Thoracic aorta (tissue), 2 donors: ENCODE measurements at regions not wholly inside any gene's neighbourhood (a gene's known extent, or its start where the extent isn't known, plus 50 kb on each side); places are given as distances from the start of the nearest gene placed in this dataset.

Experiments
- ATAC-seq: fragments of 150-250 bp; one replicate; pipeline ENCODE4 v1.8.0; 2017; ENCODE audit warnings: low read depth; ENCODE audit not compliant: insufficient number of reproducible peaks, low FRiP score
- DNase-seq: peaks from one replicate; pipeline ENCODE4 v3.0.0-alpha.2; 2020; ENCODE audit warnings: low spot score
- H3K27ac ChIP-seq, 2 donors: fragments of 200-600 bp; sonication (generic); 1 replicate in 1 of 2; 2 replicates in 1 of 2; pipeline ENCODE4 v1.5.1; 2016; ENCODE audit warnings: mild to moderate bottlenecking in 2 of 2, moderate library complexity in 2 of 2
- H3K27me3 ChIP-seq: fragments of 200-600 bp; sonication (generic); replicated peaks from 2 replicates; pipeline ENCODE4 v1.6.0; 2016; ENCODE audit warnings: mild to moderate bottlenecking; ENCODE audit not compliant: insufficient read depth
- H3K36me3 ChIP-seq: fragments of 200-600 bp; sonication (generic); one replicate; pipeline ENCODE4 v1.5.1; 2016
- H3K4me1 ChIP-seq, 2 donors: fragments of 200-600 bp; sonication (generic); 1 replicate in 1 of 2; 2 replicates in 1 of 2; pipeline versions ENCODE4 v1.5.1 to v1.6.0; 2016; ENCODE audit warnings: low read depth in 2 of 2, mild to moderate bottlenecking in 1 of 2; ENCODE audit not compliant: control insufficient read depth in 1 of 2
- H3K4me3 ChIP-seq: fragments of 200-600 bp; sonication (generic); 2 replicates; pipeline ENCODE4 v1.5.1; 2016; ENCODE audit warnings: mild to moderate bottlenecking
- H3K9me3 ChIP-seq: fragments of 200-600 bp; sonication (generic); 2 replicates; pipeline ENCODE4 v1.5.1; 2016
- TF ChIP-seq, protein P1 (sequence below): fragments of 200-600 bp; sonication (generic); IDR thresholded peaks from one replicate; pipeline ENCODE4 v1.5.1; 2019; ENCODE audit warnings: antibody characterized with exemption

DNA sequence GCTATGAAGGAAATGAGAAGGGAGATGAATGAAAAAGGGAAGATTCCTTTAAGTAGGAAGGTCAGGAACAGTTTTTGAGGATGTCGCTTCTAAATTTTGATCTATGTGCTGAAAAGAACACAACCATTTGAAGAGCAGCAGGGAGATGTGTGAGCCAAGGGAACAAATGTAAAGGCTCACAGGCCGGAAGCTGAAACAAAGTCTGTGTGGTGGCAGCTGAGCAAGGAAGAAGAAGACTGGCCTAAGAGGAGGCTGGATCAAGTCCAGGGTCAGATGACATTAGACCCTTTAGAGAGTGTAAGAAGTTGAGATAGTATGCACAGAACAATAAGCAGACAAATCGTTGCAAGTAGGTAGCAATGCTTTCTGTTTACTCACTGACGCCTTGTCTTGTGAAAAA lies 1631.4 kb upstream of the TENM4 start:
- Histone ChIP-seq H3K4me3 (no peak overlapping the region), H3K27me3 (no peaks in the 10 kb centered on the region), H3K4me1 (no peaks in the 10 kb centered on the region), H3K27ac (no peak overlapping the region), H3K36me3 (no peaks in the 10 kb centered on the region), H3K9me3 (no peaks in the 10 kb centered on the region)
- no peak for DNase-seq
- ATAC-seq = no peak
- TF ChIP-seq, protein P1, sequence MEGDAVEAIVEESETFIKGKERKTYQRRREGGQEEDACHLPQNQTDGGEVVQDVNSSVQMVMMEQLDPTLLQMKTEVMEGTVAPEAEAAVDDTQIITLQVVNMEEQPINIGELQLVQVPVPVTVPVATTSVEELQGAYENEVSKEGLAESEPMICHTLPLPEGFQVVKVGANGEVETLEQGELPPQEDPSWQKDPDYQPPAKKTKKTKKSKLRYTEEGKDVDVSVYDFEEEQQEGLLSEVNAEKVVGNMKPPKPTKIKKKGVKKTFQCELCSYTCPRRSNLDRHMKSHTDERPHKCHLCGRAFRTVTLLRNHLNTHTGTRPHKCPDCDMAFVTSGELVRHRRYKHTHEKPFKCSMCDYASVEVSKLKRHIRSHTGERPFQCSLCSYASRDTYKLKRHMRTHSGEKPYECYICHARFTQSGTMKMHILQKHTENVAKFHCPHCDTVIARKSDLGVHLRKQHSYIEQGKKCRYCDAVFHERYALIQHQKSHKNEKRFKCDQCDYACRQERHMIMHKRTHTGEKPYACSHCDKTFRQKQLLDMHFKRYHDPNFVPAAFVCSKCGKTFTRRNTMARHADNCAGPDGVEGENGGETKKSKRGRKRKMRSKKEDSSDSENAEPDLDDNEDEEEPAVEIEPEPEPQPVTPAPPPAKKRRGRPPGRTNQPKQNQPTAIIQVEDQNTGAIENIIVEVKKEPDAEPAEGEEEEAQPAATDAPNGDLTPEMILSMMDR = no peak

DNA sequence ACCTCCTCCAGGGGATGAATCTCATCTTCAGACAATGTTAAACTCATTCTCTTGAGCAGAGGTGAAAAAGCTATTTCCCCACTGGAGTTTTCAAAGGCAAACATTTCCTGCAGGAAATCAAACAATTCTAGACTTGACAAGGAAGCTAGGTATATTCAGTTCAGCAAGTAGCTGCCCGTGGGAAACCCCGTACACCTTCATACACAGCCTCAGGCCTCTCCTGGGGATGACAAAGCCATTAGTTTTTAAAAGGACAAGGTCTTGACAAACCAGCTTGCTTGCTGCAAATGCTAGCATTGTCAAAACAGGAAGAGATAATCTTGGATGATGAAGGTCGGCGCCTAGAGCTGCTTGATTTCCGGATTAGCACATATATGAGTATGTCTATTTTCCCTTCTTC lies 1630.8 kb upstream of the TENM4 start:
- no peaks in the 10 kb centered on the region for H3K27me3 ChIP-seq
- no peak overlapping the region for H3K27ac ChIP-seq
- no peak overlapping the region for H3K4me3 ChIP-seq
- ATAC-seq (no peak), DNase-seq (no peak)
- no peaks in the 10 kb centered on the region for H3K9me3 ChIP-seq
- no peaks in the 10 kb centered on the region for H3K36me3 ChIP-seq
- TF ChIP-seq, protein P1 = no peak
- H3K4me1 ChIP-seq = no peaks in the 10 kb centered on the region

DNA sequence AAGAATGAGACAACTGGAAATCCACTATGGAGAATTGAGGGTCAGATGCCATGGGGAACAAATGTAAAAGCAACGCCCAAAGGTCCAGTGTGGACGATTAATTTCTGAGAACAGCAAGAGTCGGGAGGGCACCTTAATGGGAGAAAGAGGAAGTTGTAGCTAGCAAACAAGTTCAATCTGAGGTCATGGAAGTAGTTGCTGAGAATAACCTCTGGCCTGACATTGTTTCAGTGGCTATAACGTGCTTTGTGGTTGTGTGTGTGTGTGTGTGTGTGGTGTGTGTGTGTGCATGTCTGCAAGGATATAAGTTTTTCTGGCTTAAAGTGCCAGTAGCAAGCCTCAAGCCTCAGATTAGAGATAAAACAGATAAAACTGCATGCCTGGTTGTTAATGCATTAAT lies 1630.1 kb upstream of the TENM4 start:
- DNase-seq (no peak), ATAC-seq (no peak)
- no peak overlapping the region for H3K27ac ChIP-seq
- H3K9me3 ChIP-seq = no peaks in the 10 kb centered on the region
- no peak overlapping the region for H3K4me3 ChIP-seq
- no peaks in the 10 kb centered on the region for H3K36me3 ChIP-seq
- no peaks in the 10 kb centered on the region for H3K4me1 ChIP-seq
- no peaks in the 10 kb centered on the region for H3K27me3 ChIP-seq
- TF ChIP-seq, protein P1 = no peak

DNA sequence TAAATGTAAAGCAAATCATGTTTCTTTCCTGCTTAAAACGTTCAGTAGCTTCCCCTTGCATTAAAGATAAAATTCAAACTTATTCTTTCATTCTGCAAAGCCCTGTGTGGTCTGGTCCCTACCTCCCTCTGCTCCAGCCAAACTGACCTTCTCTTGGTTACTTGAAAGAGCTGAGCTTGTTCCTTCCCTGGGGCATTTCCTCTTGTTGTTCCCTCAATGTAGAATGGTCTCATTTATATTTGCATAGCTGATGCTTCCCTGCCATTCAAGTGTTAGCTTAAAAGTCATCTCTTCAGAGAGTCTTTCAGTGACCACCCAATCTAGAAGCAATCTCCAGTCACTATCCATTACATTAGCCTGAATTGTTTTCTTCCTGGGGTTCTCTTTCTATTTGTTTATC lies 1618.5 kb upstream of the TENM4 start:
- Histone ChIP-seq H3K9me3 (no peaks in the 10 kb centered on the region), H3K36me3 (no peaks in the 10 kb centered on the region), H3K27ac (no peak overlapping the region), H3K27me3 (no peaks in the 10 kb centered on the region), H3K4me3 (no peak overlapping the region), H3K4me1 (no peaks in the 10 kb centered on the region)
- ATAC-seq (no peak), DNase-seq (no peak)
- TF ChIP-seq, protein P1 = no peak

DNA sequence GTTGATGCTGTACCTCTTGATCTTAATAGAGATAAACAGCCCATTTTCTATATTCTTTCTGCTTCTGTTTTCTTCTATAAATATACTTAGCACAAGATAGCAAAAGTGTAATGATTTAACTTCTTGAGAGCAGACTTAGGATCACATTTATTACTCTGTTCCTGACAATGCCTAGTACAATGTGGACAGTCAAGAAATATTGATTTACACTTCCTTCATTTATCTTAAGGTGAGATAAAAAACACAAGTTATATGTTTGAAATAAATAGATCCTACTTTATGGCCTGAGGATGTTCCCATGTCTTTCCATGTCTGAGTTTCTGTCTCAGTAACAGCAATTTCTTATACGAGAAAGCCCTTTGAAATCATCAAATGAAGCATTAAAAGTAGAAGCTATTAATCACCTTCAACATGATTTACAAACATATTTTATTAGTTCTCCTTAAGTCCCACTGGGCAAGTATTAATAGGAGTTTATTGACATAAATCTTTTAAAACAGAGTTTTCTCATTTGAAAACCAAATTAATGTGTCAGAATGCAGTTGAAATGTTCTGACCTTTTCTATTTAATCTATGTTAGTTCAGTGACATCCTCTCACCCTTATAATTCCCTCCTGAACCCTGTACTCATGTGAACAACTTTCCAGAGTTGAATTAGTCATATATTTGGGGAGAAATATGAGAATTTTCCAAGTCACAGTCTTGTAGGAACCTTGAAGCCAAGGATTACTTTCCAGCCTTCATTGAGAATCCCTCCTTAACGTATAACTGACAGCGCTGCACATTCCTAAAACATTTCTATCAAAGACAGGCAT lies 1611.7 kb upstream of the TENM4 start:
- Histone ChIP-seq H3K36me3 (no peaks in the 10 kb centered on the region), H3K27ac (no peak overlapping the region), H3K9me3 (no peaks in the 10 kb centered on the region), H3K4me3 (no peak overlapping the region), H3K4me1 (no peaks in the 10 kb centered on the region), H3K27me3 (no peaks in the 10 kb centered on the region)
- DNase-seq = no peak
- TF ChIP-seq, protein P1 = no peak
- ATAC-seq = no peak
